KMS-11 (cell line): ENCODE measurements at regions not wholly inside any gene's neighbourhood (a gene's known extent, or its start where the extent isn't known, plus 50 kb on each side); places are given as distances from the start of the nearest gene placed in this dataset.

Source experiments
- H2AFZ ChIP-seq: fragments of 200-600 bp; sonication (generic); 2 replicates; pipeline ENCODE4 v1.6.1; 2016; ENCODE audit warnings: antibody characterized with exemption, mixed run types, low read depth
- H3K27ac ChIP-seq: fragments of 200-600 bp; sonication (generic); 2 replicates; pipeline ENCODE4 v1.6.1; 2016; ENCODE audit warnings: mild to moderate bottlenecking, mixed run types
- H3K27me3 ChIP-seq: fragments of 200-600 bp; sonication (generic); 2 replicates; pipeline ENCODE4 v1.6.1; 2017; ENCODE audit warnings: mild to moderate bottlenecking, low read depth, mixed run types, moderate library complexity; ENCODE audit not compliant: insufficient read depth
- H3K36me3 ChIP-seq: fragments of 200-600 bp; sonication (generic); 2 replicates; pipeline ENCODE4 v1.6.1; 2017; ENCODE audit warnings: mild to moderate bottlenecking, mixed run types; ENCODE audit not compliant: insufficient read depth
- H3K4me1 ChIP-seq: fragments of 200-600 bp; sonication (generic); 2 replicates; pipeline ENCODE4 v1.6.1; 2016; ENCODE audit warnings: mild to moderate bottlenecking, low read depth, mixed run types; ENCODE audit not compliant: poor library complexity, severe bottlenecking
- H3K4me2 ChIP-seq: fragments of 200-600 bp; sonication (generic); 2 replicates; pipeline ENCODE4 v1.7.0; 2016; ENCODE audit warnings: mild to moderate bottlenecking, mixed run types
- H3K4me3 ChIP-seq: fragments of 200-600 bp; sonication (generic); IDR thresholded peaks from 2 replicates; pipeline ENCODE4 v1.6.1; 2017; ENCODE audit warnings: low read depth, low read length, mixed read lengths; ENCODE audit not compliant: insufficient read depth
- H3K79me2 ChIP-seq: fragments of 200-600 bp; sonication (generic); 2 replicates; pipeline ENCODE4 v1.6.1; 2016; ENCODE audit warnings: low read depth, mixed run types; ENCODE audit not compliant: insufficient read depth
- H3K9ac ChIP-seq: fragments of 200-600 bp; sonication (generic); 2 replicates; pipeline ENCODE4 v1.6.1; 2016; ENCODE audit warnings: mild to moderate bottlenecking, mixed run types
- H4K20me1 ChIP-seq: fragments of 200-600 bp; sonication (generic); 2 replicates; pipeline ENCODE4 v1.6.1; 2016; ENCODE audit warnings: mild to moderate bottlenecking, mixed run types; ENCODE audit not compliant: insufficient read depth
- CTCF ChIP-seq: fragments of 200-600 bp; sonication (generic); conservative IDR thresholded peaks from 2 replicates; pipeline ENCODE4 v1.6.1; 2017; ENCODE audit warnings: low read depth, mild to moderate bottlenecking, antibody characterized with exemption, low read length, moderate library complexity, mixed read lengths

GRCh38 chr11:15493921-15494620, 379.3 kb downstream of the INSC start:
- Histone ChIP-seq H3K4me2 (no peak overlapping the region), H3K36me3 (no peaks in the 10 kb centered on the region), H3K9ac (no peak overlapping the region)

GRCh38 chr11:15494740-15495139, 380.0 kb downstream of the INSC start:
- no peak overlapping the region for H3K27ac ChIP-seq
- no peaks in the 10 kb centered on the region for H3K36me3 ChIP-seq
- H4K20me1 ChIP-seq = no peaks in the 10 kb centered on the region
- H3K79me2 ChIP-seq = no peaks in the 10 kb centered on the region
- H3K4me2 ChIP-seq = no peak overlapping the region
- no peak for TF ChIP-seq CTCF
- H3K4me1 ChIP-seq = no peaks in the 10 kb centered on the region
- H3K9ac ChIP-seq = no peak overlapping the region
- H3K4me3 ChIP-seq = no peak overlapping the region
- H3K27me3 ChIP-seq = no peaks in the 10 kb centered on the region
- no peak overlapping the region for H2AFZ ChIP-seq

More at GRCh38 chr11:15493921-15494620, 379.3 kb downstream of the INSC start:
- Histone ChIP-seq H2AFZ (no peak overlapping the region), H3K4me3 (no peak overlapping the region), H3K27me3 (no peaks in the 10 kb centered on the region), H4K20me1 (no peaks in the 10 kb centered on the region), H3K79me2 (no peaks in the 10 kb centered on the region), H3K27ac (no peak overlapping the region), H3K4me1 (no peaks in the 10 kb centered on the region)
- no peak for TF ChIP-seq CTCF

DNA sequence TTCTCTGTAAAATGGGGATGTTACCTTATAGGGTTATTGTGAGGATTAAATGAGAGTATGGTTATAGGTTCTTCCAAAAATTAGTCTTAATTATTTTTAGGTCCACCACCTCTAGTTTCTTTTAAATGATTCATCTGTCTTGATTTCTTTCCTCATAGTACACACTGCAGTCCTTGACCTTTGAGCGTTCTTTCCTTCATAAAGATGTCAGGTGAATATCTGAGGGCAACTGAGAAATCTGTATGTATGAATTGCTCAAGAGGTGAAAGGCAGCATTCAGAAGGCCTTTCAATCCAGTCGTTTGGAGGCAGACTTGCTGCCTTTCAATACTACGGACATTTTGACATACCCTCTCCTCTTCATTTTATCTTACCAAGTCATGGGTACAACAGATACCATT, 380.7 kb downstream of the INSC start:
- no peak overlapping the region for H2AFZ ChIP-seq
- no peak for TF ChIP-seq CTCF
- H3K27me3 ChIP-seq = no peaks in the 10 kb centered on the region
- no peaks in the 10 kb centered on the region for H3K4me1 ChIP-seq
- H4K20me1 ChIP-seq = no peaks in the 10 kb centered on the region
- H3K27ac ChIP-seq = no peak overlapping the region
- H3K4me3 ChIP-seq = no peak overlapping the region
- H3K9ac ChIP-seq = no peak overlapping the region
- H3K36me3 ChIP-seq = no peaks in the 10 kb centered on the region
- no peaks in the 10 kb centered on the region for H3K79me2 ChIP-seq
- H3K4me2 ChIP-seq = no peak overlapping the region

- no peaks in the 10 kb centered on the region for H3K4me1 ChIP-seq
- H3K27me3 ChIP-seq = no peaks in the 10 kb centered on the region
- no peaks in the 10 kb centered on the region for H4K20me1 ChIP-seq
- no peak overlapping the region for H3K4me3 ChIP-seq
- no peak for TF ChIP-seq CTCF
- no peak overlapping the region for H3K27ac ChIP-seq
- H3K79me2 ChIP-seq = no peaks in the 10 kb centered on the region
- no peak overlapping the region for H2AFZ ChIP-seq
- no peak overlapping the region for H3K4me2 ChIP-seq
- H3K9ac ChIP-seq = no peak overlapping the region
- no peaks in the 10 kb centered on the region for H3K36me3 ChIP-seq
Measured at GRCh38 chr11:15497366-15497765, 382.6 kb downstream of the INSC start.
